Nephron (organoid): ENCODE measurements at regions not wholly inside any gene's neighbourhood (a gene's known extent, or its start where the extent isn't known, plus 50 kb on each side); places are given as distances from the start of the nearest gene placed in this dataset.

ENCODE experiments used
- H3K27ac Mint-ChIP-seq, 3 experiments: 2 replicates each; pipeline ENCODE4 v1.8.0; 2020; ENCODE audit warnings: mixed read lengths in 3 of 3, mild to moderate bottlenecking in 2 of 3, moderate library complexity in 1 of 3
- H3K27me3 Mint-ChIP-seq: 2 replicates; pipeline ENCODE4 v1.8.0; 2021; ENCODE audit warnings: low read depth, mild to moderate bottlenecking, moderate library complexity, mixed read lengths
- H3K36me3 Mint-ChIP-seq: 2 replicates; pipeline ENCODE4 v1.8.0; 2020; ENCODE audit warnings: low read depth, mixed read lengths
- H3K4me1 Mint-ChIP-seq: 2 replicates; pipeline ENCODE4 v1.8.0; 2020; ENCODE audit warnings: mixed read lengths
- H3K4me3 Mint-ChIP-seq, 3 experiments: 2 replicates each; pipeline ENCODE4 v1.8.0; 2020; ENCODE audit warnings: mild to moderate bottlenecking in 3 of 3, mixed read lengths in 3 of 3, moderate library complexity in 2 of 3
- H3K9me3 Mint-ChIP-seq: 2 replicates; pipeline ENCODE4 v1.8.0; 2020; ENCODE audit warnings: mixed read lengths
- CTCF ChIP-seq, 3 experiments: fragments of 200-600 bp; sonication (generic); IDR thresholded peaks; one replicate each; pipeline ENCODE4 v1.5.0; 2021; ENCODE audit warnings: antibody characterized with exemption in 3 of 3; ENCODE audit not compliant: unreplicated experiment in 3 of 3

GRCh38 chr2:43021791-43022509 is 204.5 kb downstream of the ZFP36L2 start:
- TF ChIP-seq CTCF (IDR thresholded peaks at IDR 0.05; ENCODE audit: unreplicated experiment in 3 of 3), result no peak
- H3K4me1 Mint-ChIP-seq, result peaks cover 39% of the 10 kb centered on the region
- H3K27ac Mint-ChIP-seq, result no peak overlapping the region
- peaks cover 13% of the 10 kb centered on the region for H3K36me3 Mint-ChIP-seq
- H3K4me3 Mint-ChIP-seq, result no peak overlapping the region
- peaks cover 15% of the 10 kb centered on the region for H3K9me3 Mint-ChIP-seq
- H3K27me3 Mint-ChIP-seq, result peaks cover 9% of the 10 kb centered on the region

- peaks cover 36% of the 10 kb centered on the region for H3K4me1 Mint-ChIP-seq
- H3K9me3 Mint-ChIP-seq, result peaks cover 15% of the 10 kb centered on the region
Measured at GRCh38 chr2:43020990-43021669, 205.3 kb downstream of the ZFP36L2 start.

GRCh38 chr2:43020296-43020695 is 206.1 kb downstream of the ZFP36L2 start:
- Mint-ChIP-seq H3K4me1 (peaks cover 31% of the 10 kb centered on the region), H3K4me3 (no peak overlapping the region), H3K27ac (no peak overlapping the region), H3K27me3 (peaks cover 5% of the 10 kb centered on the region), H3K9me3 (peaks cover 15% of the 10 kb centered on the region), H3K36me3 (peaks cover 13% of the 10 kb centered on the region)
- TF ChIP-seq CTCF (IDR thresholded peaks at IDR 0.05; ENCODE audit: unreplicated experiment in 3 of 3), result no peak

More at GRCh38 chr2:43020990-43021669, 205.3 kb downstream of the ZFP36L2 start:
- TF ChIP-seq CTCF (IDR thresholded peaks at IDR 0.05; ENCODE audit: unreplicated experiment in 3 of 3), result no peak
- Mint-ChIP-seq H3K36me3 (peaks cover 13% of the 10 kb centered on the region), H3K27me3 (peaks cover 6% of the 10 kb centered on the region), H3K4me3 (no peak overlapping the region), H3K27ac (no peak overlapping the region)

- TF ChIP-seq CTCF (IDR thresholded peaks at IDR 0.05; ENCODE audit: unreplicated experiment in 3 of 3), result no peak
- peaks cover 5% of the 10 kb centered on the region for H3K27me3 Mint-ChIP-seq
- peaks cover 15% of the 10 kb centered on the region for H3K9me3 Mint-ChIP-seq
- H3K4me1 Mint-ChIP-seq, result peaks cover 25% of the 10 kb centered on the region
- no peak overlapping the region for H3K27ac Mint-ChIP-seq
- peaks cover 13% of the 10 kb centered on the region for H3K36me3 Mint-ChIP-seq
- H3K4me3 Mint-ChIP-seq, result no peak overlapping the region
Measured at GRCh38 chr2:43019536-43020183, 206.7 kb downstream of the ZFP36L2 start.

GRCh38 chr2:43019025-43019367 is 207.4 kb downstream of the ZFP36L2 start:
- no peak overlapping the region for H3K4me3 Mint-ChIP-seq
- peaks cover 13% of the 10 kb centered on the region for H3K36me3 Mint-ChIP-seq
- peaks cover 5% of the 10 kb centered on the region for H3K27me3 Mint-ChIP-seq
- peaks cover 15% of the 10 kb centered on the region for H3K9me3 Mint-ChIP-seq
- peaks cover 18% of the 10 kb centered on the region for H3K4me1 Mint-ChIP-seq
- no peak for TF ChIP-seq CTCF (IDR thresholded peaks at IDR 0.05; ENCODE audit: unreplicated experiment in 3 of 3)
- peak overlapping the region in 1 of 3 experiments; percentile 44 for H3K27ac Mint-ChIP-seq
